HFFc6 (cell line): ENCODE measurements at regions not wholly inside any gene's neighbourhood (a gene's known extent, or its start where the extent isn't known, plus 50 kb on each side); places are given as distances from the start of the nearest gene placed in this dataset.

ENCODE experiments used
- DNase-seq: peaks from one replicate; pipeline ENCODE4 v3.0.0-alpha.2; 2018
- H3K27ac Mint-ChIP-seq: 2 replicates; pipeline ENCODE4 v1.8.0; 2020; ENCODE audit warnings: mild to moderate bottlenecking, mixed read lengths
- H3K27me3 Mint-ChIP-seq: 2 replicates; pipeline ENCODE4 v1.8.0; 2021; ENCODE audit warnings: mild to moderate bottlenecking, moderate library complexity, mixed read lengths; ENCODE audit not compliant: insufficient read depth
- H3K36me3 Mint-ChIP-seq: 2 replicates; pipeline ENCODE4 v1.8.0; 2021; ENCODE audit warnings: low read depth, mixed read lengths
- H3K4me1 Mint-ChIP-seq: 2 replicates; pipeline ENCODE4 v1.8.0; 2020; ENCODE audit warnings: low read depth, mixed read lengths
- H3K4me3 Mint-ChIP-seq: 2 replicates; pipeline ENCODE4 v1.8.0; 2020; ENCODE audit warnings: mild to moderate bottlenecking, moderate library complexity, mixed read lengths
- H3K9me3 Mint-ChIP-seq: 2 replicates; pipeline ENCODE4 v1.8.0; 2020; ENCODE audit warnings: mild to moderate bottlenecking, mixed read lengths
- TF ChIP-seq, protein P1 (sequence below): fragments of 200-600 bp; sonication (generic); IDR thresholded peaks from 2 replicates; pipeline ENCODE4 v1.5.0; 2021; ENCODE audit warnings: antibody characterized with exemption, mild to moderate bottlenecking

- Mint-ChIP-seq H3K36me3 (peaks cover 6% of the 10 kb centered on the region; the same call in 1 of the 2 replicates), H3K9me3 (peaks cover 6% of the 10 kb centered on the region), H3K27ac (no peak overlapping the region), H3K4me3 (no peak overlapping the region), H3K4me1 (peaks cover 6% of the 10 kb centered on the region; the same call in 1 of the 2 replicates), H3K27me3 (peaks cover 1% of the 10 kb centered on the region; the same call in 1 of the 2 replicates)
- no peak for DNase-seq
- TF ChIP-seq, protein P1, sequence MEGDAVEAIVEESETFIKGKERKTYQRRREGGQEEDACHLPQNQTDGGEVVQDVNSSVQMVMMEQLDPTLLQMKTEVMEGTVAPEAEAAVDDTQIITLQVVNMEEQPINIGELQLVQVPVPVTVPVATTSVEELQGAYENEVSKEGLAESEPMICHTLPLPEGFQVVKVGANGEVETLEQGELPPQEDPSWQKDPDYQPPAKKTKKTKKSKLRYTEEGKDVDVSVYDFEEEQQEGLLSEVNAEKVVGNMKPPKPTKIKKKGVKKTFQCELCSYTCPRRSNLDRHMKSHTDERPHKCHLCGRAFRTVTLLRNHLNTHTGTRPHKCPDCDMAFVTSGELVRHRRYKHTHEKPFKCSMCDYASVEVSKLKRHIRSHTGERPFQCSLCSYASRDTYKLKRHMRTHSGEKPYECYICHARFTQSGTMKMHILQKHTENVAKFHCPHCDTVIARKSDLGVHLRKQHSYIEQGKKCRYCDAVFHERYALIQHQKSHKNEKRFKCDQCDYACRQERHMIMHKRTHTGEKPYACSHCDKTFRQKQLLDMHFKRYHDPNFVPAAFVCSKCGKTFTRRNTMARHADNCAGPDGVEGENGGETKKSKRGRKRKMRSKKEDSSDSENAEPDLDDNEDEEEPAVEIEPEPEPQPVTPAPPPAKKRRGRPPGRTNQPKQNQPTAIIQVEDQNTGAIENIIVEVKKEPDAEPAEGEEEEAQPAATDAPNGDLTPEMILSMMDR = no peak
Observed at GRCh38 chr3:20870106-20870899, 684.3 kb upstream of the SGO1 start.

DNA sequence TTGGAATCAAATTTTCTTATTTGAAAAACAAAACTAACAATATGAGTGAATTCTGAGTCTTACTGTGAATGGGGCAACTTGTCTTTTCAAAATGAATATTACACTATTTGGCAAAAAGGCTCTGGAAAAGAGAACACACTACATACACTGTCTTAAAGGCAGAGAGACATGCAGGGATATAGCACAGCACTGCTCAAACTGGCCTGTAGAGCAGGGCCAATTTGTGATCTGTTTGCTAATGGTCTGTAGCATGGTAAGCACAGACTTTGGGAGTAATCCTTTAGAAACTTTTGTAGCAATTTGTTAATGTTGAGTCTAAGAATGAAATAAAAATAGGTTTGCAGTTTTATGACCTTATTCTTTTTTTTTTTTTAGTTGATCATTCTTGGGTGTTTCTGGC is 679.8 kb upstream of the SGO1 start:
- Mint-ChIP-seq H3K4me1 (peaks cover 14% of the 10 kb centered on the region; the same call in 1 of the 2 replicates), H3K36me3 (peaks cover 26% of the 10 kb centered on the region), H3K4me3 (no peak overlapping the region), H3K9me3 (peaks cover 19% of the 10 kb centered on the region), H3K27ac (no peak overlapping the region), H3K27me3 (no peaks in the 10 kb centered on the region)
- TF ChIP-seq, protein P1 = no peak
- DNase-seq = no peak

GRCh38 chr3:20861454-20861853 is 675.4 kb upstream of the SGO1 start:
- peaks cover 27% of the 10 kb centered on the region for H3K4me1 Mint-ChIP-seq
- H3K27ac Mint-ChIP-seq = no peak overlapping the region
- peaks cover 26% of the 10 kb centered on the region for H3K36me3 Mint-ChIP-seq
- peaks cover 19% of the 10 kb centered on the region for H3K9me3 Mint-ChIP-seq
- no peaks in the 10 kb centered on the region for H3K27me3 Mint-ChIP-seq
- DNase-seq = no peak
- H3K4me3 Mint-ChIP-seq = no peak overlapping the region
- TF ChIP-seq, protein P1 = no peak

- Mint-ChIP-seq H3K36me3 (peaks cover 7% of the 10 kb centered on the region), H3K4me1 (peaks cover 27% of the 10 kb centered on the region), H3K27ac (peak overlapping the region; percentile 69), H3K9me3 (peaks cover 6% of the 10 kb centered on the region), H3K4me3 (peak overlapping the region; percentile 14), H3K27me3 (no peaks in the 10 kb centered on the region)
- TF ChIP-seq, protein P1 = no peak
- peak; percentile 66 for DNase-seq
Observed at GRCh38 chr3:20857636-20858035, 671.6 kb upstream of the SGO1 start.

DNA sequence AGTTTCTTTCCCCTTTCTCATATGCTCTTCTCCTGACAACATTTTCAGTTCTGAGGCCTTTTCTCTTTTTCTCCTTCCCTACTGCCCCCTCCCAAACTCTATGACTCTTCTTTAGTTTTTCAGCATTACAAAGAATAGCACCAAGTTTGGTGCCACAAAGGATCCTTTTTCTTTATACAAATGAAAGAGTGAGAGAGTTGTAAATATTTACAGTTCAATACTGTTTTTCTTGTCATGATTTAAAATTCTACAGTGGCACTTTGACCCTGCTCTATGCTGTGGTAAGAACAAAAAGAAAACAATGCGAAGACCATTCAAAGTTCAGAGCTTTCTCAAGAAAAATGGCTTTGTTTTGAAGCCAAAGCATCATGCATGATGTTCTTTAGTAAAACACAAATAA is 667.9 kb upstream of the SGO1 start:
- no peaks in the 10 kb centered on the region for H3K27me3 Mint-ChIP-seq
- H3K27ac Mint-ChIP-seq = no peak overlapping the region
- H3K9me3 Mint-ChIP-seq = no peaks in the 10 kb centered on the region
- DNase-seq = no peak
- H3K4me1 Mint-ChIP-seq = peaks cover 30% of the 10 kb centered on the region
- TF ChIP-seq, protein P1 = no peak
- no peaks in the 10 kb centered on the region for H3K36me3 Mint-ChIP-seq
- no peak overlapping the region for H3K4me3 Mint-ChIP-seq
